ENCODE measurements at regions not wholly inside any gene's neighbourhood (a gene's known extent, or its start where the extent isn't known, plus 50 kb on each side); places are given as distances from the start of the nearest gene placed in this dataset.

DNA sequence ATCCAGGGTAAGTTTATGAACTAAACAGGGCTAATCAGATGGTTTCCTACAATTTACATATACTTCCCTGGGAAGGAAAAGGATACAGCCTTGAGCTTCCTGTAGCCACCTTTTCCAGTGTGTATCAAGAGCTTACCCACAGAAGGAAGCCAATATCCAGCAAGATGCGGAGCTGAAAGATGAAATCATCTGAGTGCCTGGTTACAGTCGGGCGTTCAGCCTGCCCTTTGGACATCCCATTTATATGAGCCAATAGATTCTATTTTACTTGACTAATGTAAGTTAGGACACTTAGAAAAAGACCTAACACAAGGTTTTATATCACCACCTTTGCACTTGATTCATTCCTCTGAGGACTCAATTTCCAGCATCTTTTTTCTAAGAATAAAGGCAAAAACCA lies 108.2 kb downstream of the UCHL5 start:
- TF ChIP-seq, protein P1, sequence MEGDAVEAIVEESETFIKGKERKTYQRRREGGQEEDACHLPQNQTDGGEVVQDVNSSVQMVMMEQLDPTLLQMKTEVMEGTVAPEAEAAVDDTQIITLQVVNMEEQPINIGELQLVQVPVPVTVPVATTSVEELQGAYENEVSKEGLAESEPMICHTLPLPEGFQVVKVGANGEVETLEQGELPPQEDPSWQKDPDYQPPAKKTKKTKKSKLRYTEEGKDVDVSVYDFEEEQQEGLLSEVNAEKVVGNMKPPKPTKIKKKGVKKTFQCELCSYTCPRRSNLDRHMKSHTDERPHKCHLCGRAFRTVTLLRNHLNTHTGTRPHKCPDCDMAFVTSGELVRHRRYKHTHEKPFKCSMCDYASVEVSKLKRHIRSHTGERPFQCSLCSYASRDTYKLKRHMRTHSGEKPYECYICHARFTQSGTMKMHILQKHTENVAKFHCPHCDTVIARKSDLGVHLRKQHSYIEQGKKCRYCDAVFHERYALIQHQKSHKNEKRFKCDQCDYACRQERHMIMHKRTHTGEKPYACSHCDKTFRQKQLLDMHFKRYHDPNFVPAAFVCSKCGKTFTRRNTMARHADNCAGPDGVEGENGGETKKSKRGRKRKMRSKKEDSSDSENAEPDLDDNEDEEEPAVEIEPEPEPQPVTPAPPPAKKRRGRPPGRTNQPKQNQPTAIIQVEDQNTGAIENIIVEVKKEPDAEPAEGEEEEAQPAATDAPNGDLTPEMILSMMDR (IDR thresholded peaks at IDR 0.05; ENCODE audit: low read length), result no peak; the same call in 1 of the 2 replicates
- TF ChIP-seq EZH2 (optimal IDR thresholded peaks at IDR 0.05; ENCODE audit: low read depth, low read length), result no peak
- TF ChIP-seq EZH2phosphoT487 (IDR thresholded peaks at IDR 0.05; ENCODE audit: low read length), result no peak
